GM23338 (cell line): ENCODE measurements at regions not wholly inside any gene's neighbourhood (a gene's known extent, or its start where the extent isn't known, plus 50 kb on each side); places are given as distances from the start of the nearest gene placed in this dataset.

Experiments used
- ATAC-seq: fragments of 200-7000 bp; cut with Tn5 transposase; 3 replicates; pipeline ENCODE4 v1.9.1; 2020
- DNase-seq: peaks from one replicate; pipeline ENCODE4 v3.0.0-alpha.2; 2015; ENCODE audit warnings: low spot score
- H2AFZ ChIP-seq: fragments of 200-600 bp; sonication (generic); 2 replicates; pipeline ENCODE4 v1.8.0; 2016; ENCODE audit warnings: antibody characterized with exemption, mild to moderate bottlenecking, moderate library complexity
- H3F3A ChIP-seq: fragments of 200-600 bp; sonication (generic); replicated peaks from 2 replicates; pipeline ENCODE4 v1.8.0; 2017; ENCODE audit warnings: antibody characterized with exemption, mixed run types, low read depth
- H3K27ac ChIP-seq: fragments of 200-600 bp; sonication (generic); 2 replicates; pipeline ENCODE4 v1.6.1; 2016; ENCODE audit warnings: low read depth
- H3K27me3 ChIP-seq: fragments of 200-600 bp; sonication (generic); 2 replicates; pipeline ENCODE4 v1.8.0; 2016; ENCODE audit warnings: mild to moderate bottlenecking, mixed run types, moderate library complexity; ENCODE audit not compliant: insufficient read depth
- H3K36me3 ChIP-seq: fragments of 200-600 bp; sonication (generic); 2 replicates; pipeline ENCODE4 v1.8.0; 2016; ENCODE audit warnings: mild to moderate bottlenecking; ENCODE audit not compliant: insufficient read depth
- H3K4me1 ChIP-seq: fragments of 200-600 bp; sonication (generic); 2 replicates; pipeline ENCODE4 v1.8.0; 2016; ENCODE audit warnings: mild to moderate bottlenecking, moderate library complexity; ENCODE audit not compliant: insufficient read depth
- H3K4me2 ChIP-seq: fragments of 200-600 bp; sonication (generic); 2 replicates; pipeline ENCODE4 v1.7.1; 2017; ENCODE audit warnings: mixed run types
- H3K4me3 ChIP-seq: fragments of 200-600 bp; sonication (generic); 2 replicates; pipeline ENCODE4 v1.6.1; 2016; ENCODE audit warnings: mixed run types
- H3K79me2 ChIP-seq: fragments of 200-600 bp; sonication (generic); replicated peaks from 2 replicates; pipeline ENCODE4 v1.8.0; 2017; ENCODE audit warnings: mild to moderate bottlenecking; ENCODE audit not compliant: insufficient read depth
- H3K9me2 ChIP-seq: fragments of 200-600 bp; sonication (generic); 2 replicates; pipeline ENCODE4 v1.8.0; 2017; ENCODE audit not compliant: insufficient read depth
- H4K20me1 ChIP-seq: fragments of 200-600 bp; sonication (generic); replicated peaks from 2 replicates; pipeline ENCODE4 v1.8.0; 2017; ENCODE audit warnings: mild to moderate bottlenecking; ENCODE audit not compliant: insufficient read depth
- H3K27ac Mint-ChIP-seq: 2 replicates; pipeline ENCODE4 v1.8.0; 2020; ENCODE audit warnings: inconsistent platforms, mild to moderate bottlenecking, moderate library complexity, mixed read lengths
- H3K27me3 Mint-ChIP-seq: 3 replicates; pipeline ENCODE4 v1.8.0; 2022; ENCODE audit warnings: low read depth, mild to moderate bottlenecking, moderate library complexity, mixed read lengths, inconsistent platforms; ENCODE audit not compliant: insufficient read depth, poor library complexity
- H3K36me3 Mint-ChIP-seq: 3 replicates; pipeline ENCODE4 v1.8.0; 2021; ENCODE audit warnings: low read depth, mild to moderate bottlenecking, inconsistent platforms, moderate library complexity, mixed read lengths
- H3K4me1 Mint-ChIP-seq: 3 replicates; pipeline ENCODE4 v1.8.0; 2020; ENCODE audit warnings: mild to moderate bottlenecking, inconsistent platforms, mixed read lengths
- H3K4me3 Mint-ChIP-seq: 3 replicates; pipeline ENCODE4 v1.8.0; 2021; ENCODE audit warnings: moderate library complexity, mild to moderate bottlenecking, inconsistent platforms, mixed read lengths
- H3K9me3 Mint-ChIP-seq: 3 replicates; pipeline ENCODE4 v1.8.0; 2020; ENCODE audit warnings: moderate library complexity, mild to moderate bottlenecking, inconsistent platforms, mixed read lengths
- CREB1 ChIP-seq: fragments of 250-450 bp; sonication (Bioruptor Pico); IDR thresholded peaks from 2 replicates; pipeline ENCODE4 v1.5.0; 2020; ENCODE audit warnings: low read depth, mild to moderate bottlenecking, moderate library complexity
- ETS1 ChIP-seq: IDR thresholded peaks from 2 replicates; pipeline ENCODE4 v1.6.1; 2016; ENCODE audit warnings: antibody characterized with exemption
- EZH2 ChIP-seq: fragments of 200-600 bp; sonication (generic); IDR thresholded peaks from one replicate; pipeline ENCODE4 v1.8.0; 2017; ENCODE audit warnings: antibody characterized with exemption, mild to moderate bottlenecking, low read depth; ENCODE audit not compliant: unreplicated experiment
- EZH2phosphoT487 ChIP-seq: fragments of 200-600 bp; sonication (generic); IDR thresholded peaks from one replicate; pipeline ENCODE4 v1.8.1; 2018; ENCODE audit warnings: antibody characterized with exemption; ENCODE audit not compliant: unreplicated experiment
- JUNB ChIP-seq: IDR thresholded peaks from one replicate; pipeline ENCODE4 v1.6.1; 2016; ENCODE audit warnings: antibody characterized with exemption; ENCODE audit not compliant: unreplicated experiment
- POLR2AphosphoS5 ChIP-seq: IDR thresholded peaks from 2 replicates; pipeline ENCODE4 v1.6.1; 2016; ENCODE audit warnings: antibody characterized with exemption, low read depth
- REST ChIP-seq: IDR thresholded peaks from one replicate; pipeline ENCODE4 v1.6.1; 2018; ENCODE audit warnings: antibody characterized with exemption; ENCODE audit not compliant: unreplicated experiment
- STAT1 ChIP-seq: IDR thresholded peaks from one replicate; pipeline ENCODE4 v1.6.1; 2016; ENCODE audit warnings: antibody characterized with exemption; ENCODE audit not compliant: unreplicated experiment
- ZNF114 ChIP-seq: fragments of 250-450 bp; sonication (Bioruptor Pico); IDR thresholded peaks from 2 replicates; pipeline ENCODE4 v1.5.0; 2020; ENCODE audit warnings: mild to moderate bottlenecking, moderate library complexity
- ZNF331 ChIP-seq: fragments of 250-450 bp; sonication (Bioruptor Pico); IDR thresholded peaks from 2 replicates; pipeline ENCODE4 v1.5.0; 2020; ENCODE audit warnings: low read depth, mild to moderate bottlenecking, moderate library complexity
- ZNF462 ChIP-seq: fragments of 250-450 bp; sonication (Bioruptor Pico); IDR thresholded peaks from 2 replicates; pipeline ENCODE4 v1.5.0; 2020; ENCODE audit warnings: mild to moderate bottlenecking, moderate library complexity
- TF ChIP-seq, protein P1 (sequence below), 2 experiments: fragments of 200-600 bp in 1 of 2; sonication (generic) in 1 of 2; conservative IDR thresholded peaks; 2 replicates each; pipeline versions ENCODE4 v1.5.1 to v1.6.1; 2016 to 2017; ENCODE audit warnings: antibody characterized with exemption in 2 of 2, low read depth in 2 of 2, mild to moderate bottlenecking in 2 of 2, moderate library complexity in 1 of 2

- TF ChIP-seq ZNF462 (CRISPR knock-in tag), result no peak
- TF ChIP-seq ZNF331 (CRISPR knock-in tag), result no peak
- TF ChIP-seq ZNF114, result no peak
- no peak for TF ChIP-seq JUNB
- TF ChIP-seq EZH2phosphoT487, result no peak
Observed at GRCh38 chr4:184544788-184545409, 70.5 kb upstream of the IRF2 start (continued).

GRCh38 chr4:184541907-184542306 lies 67.6 kb upstream of the IRF2 start:
- peaks cover 2% of the 10 kb centered on the region; the same call in 2 of the 3 replicates for H3K4me1 Mint-ChIP-seq
- H3K36me3 Mint-ChIP-seq, result no peaks in the 10 kb centered on the region
- H3K27ac Mint-ChIP-seq, result no peak overlapping the region
- Histone ChIP-seq H2AFZ (no peak overlapping the region), H3K27ac (no peak overlapping the region), H3K4me1 (0 out of 2 replicates have a peak, but pooled peaks cover under 1% of the 10 kb centered on the region), H3K4me3 (no peak overlapping the region), H3K36me3 (no peaks in the 10 kb centered on the region), H3K9me2 (no peaks in the 10 kb centered on the region), H3K4me2 (no peak overlapping the region), H4K20me1 (no peaks in the 10 kb centered on the region), H3K79me2 (no peaks in the 10 kb centered on the region), H3F3A (no peaks in the 10 kb centered on the region), H3K27me3 (no peaks in the 10 kb centered on the region)
- no peak overlapping the region for H3K4me3 Mint-ChIP-seq
- peaks cover 6% of the 10 kb centered on the region for H3K27me3 Mint-ChIP-seq
- H3K9me3 Mint-ChIP-seq, result no peaks in the 10 kb centered on the region
- DNase-seq, result no peak
- no peak for ATAC-seq
- TF ChIP-seq CREB1 (no peak), JUNB (no peak), ZNF114 (no peak), ZNF331 (CRISPR knock-in tag) (no peak), REST (no peak), EZH2phosphoT487 (no peak), ETS1 (no peak), POLR2AphosphoS5 (no peak), STAT1 (no peak), EZH2 (no peak)
- TF ChIP-seq, protein P1, sequence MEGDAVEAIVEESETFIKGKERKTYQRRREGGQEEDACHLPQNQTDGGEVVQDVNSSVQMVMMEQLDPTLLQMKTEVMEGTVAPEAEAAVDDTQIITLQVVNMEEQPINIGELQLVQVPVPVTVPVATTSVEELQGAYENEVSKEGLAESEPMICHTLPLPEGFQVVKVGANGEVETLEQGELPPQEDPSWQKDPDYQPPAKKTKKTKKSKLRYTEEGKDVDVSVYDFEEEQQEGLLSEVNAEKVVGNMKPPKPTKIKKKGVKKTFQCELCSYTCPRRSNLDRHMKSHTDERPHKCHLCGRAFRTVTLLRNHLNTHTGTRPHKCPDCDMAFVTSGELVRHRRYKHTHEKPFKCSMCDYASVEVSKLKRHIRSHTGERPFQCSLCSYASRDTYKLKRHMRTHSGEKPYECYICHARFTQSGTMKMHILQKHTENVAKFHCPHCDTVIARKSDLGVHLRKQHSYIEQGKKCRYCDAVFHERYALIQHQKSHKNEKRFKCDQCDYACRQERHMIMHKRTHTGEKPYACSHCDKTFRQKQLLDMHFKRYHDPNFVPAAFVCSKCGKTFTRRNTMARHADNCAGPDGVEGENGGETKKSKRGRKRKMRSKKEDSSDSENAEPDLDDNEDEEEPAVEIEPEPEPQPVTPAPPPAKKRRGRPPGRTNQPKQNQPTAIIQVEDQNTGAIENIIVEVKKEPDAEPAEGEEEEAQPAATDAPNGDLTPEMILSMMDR (conservative IDR thresholded peaks at IDR 0.05; ENCODE audit: low read depth in 2 of 2), result no peak
